ENCODE measurements at regions not wholly inside any gene's neighbourhood (a gene's known extent, or its start where the extent isn't known, plus 50 kb on each side); places are given as distances from the start of the nearest gene placed in this dataset.

GRCh38 chr13:79646880-79647279 is 165.9 kb downstream of the NDFIP2 start:
- no peaks in the 10 kb centered on the region for H3K9me3 Mint-ChIP-seq (ENCODE audit: unreplicated experiment)
- no peak overlapping the region for H3K27ac Mint-ChIP-seq (ENCODE audit: unreplicated experiment)
- H3K36me3 Mint-ChIP-seq (ENCODE audit: low read depth, unreplicated experiment), result no peaks in the 10 kb centered on the region

GRCh38 chr13:79645569-79645968 is 164.6 kb downstream of the NDFIP2 start:
- no peak for TF ChIP-seq CTCF (IDR thresholded peaks at IDR 0.05; ENCODE audit: unreplicated experiment)
- Mint-ChIP-seq H3K4me1 (ENCODE audit: unreplicated experiment) (no peaks in the 10 kb centered on the region), H3K27me3 (ENCODE audit: unreplicated experiment) (no peaks in the 10 kb centered on the region), H3K27ac (ENCODE audit: unreplicated experiment) (no peak overlapping the region), H3K9me3 (ENCODE audit: unreplicated experiment) (no peaks in the 10 kb centered on the region), H3K36me3 (ENCODE audit: low read depth, unreplicated experiment) (no peaks in the 10 kb centered on the region), H3K4me3 (ENCODE audit: unreplicated experiment) (no peak overlapping the region)
- DNase-seq (ENCODE audit: low spot score), result no peak

More at GRCh38 chr13:79646880-79647279, 165.9 kb downstream of the NDFIP2 start:
- no peak for TF ChIP-seq CTCF (IDR thresholded peaks at IDR 0.05; ENCODE audit: unreplicated experiment)
- Mint-ChIP-seq H3K4me1 (ENCODE audit: unreplicated experiment) (no peaks in the 10 kb centered on the region), H3K27me3 (ENCODE audit: unreplicated experiment) (no peaks in the 10 kb centered on the region), H3K4me3 (ENCODE audit: unreplicated experiment) (no peak overlapping the region)
- DNase-seq (ENCODE audit: low spot score), result no peak

GRCh38 chr13:79642596-79642995 is 161.6 kb downstream of the NDFIP2 start:
- TF ChIP-seq CTCF (IDR thresholded peaks at IDR 0.05; ENCODE audit: unreplicated experiment), result no peak
- H3K36me3 Mint-ChIP-seq (ENCODE audit: low read depth, unreplicated experiment), result no peaks in the 10 kb centered on the region
- H3K9me3 Mint-ChIP-seq (ENCODE audit: unreplicated experiment), result no peaks in the 10 kb centered on the region
- no peaks in the 10 kb centered on the region for H3K4me1 Mint-ChIP-seq (ENCODE audit: unreplicated experiment)
- DNase-seq (ENCODE audit: low spot score), result no peak
- no peak overlapping the region for H3K4me3 Mint-ChIP-seq (ENCODE audit: unreplicated experiment)
- H3K27me3 Mint-ChIP-seq (ENCODE audit: unreplicated experiment), result no peaks in the 10 kb centered on the region
- H3K27ac Mint-ChIP-seq (ENCODE audit: unreplicated experiment), result no peak overlapping the region

- H3K4me1 Mint-ChIP-seq (ENCODE audit: unreplicated experiment), result no peaks in the 10 kb centered on the region
- no peaks in the 10 kb centered on the region for H3K9me3 Mint-ChIP-seq (ENCODE audit: unreplicated experiment)
- no peak for TF ChIP-seq CTCF (IDR thresholded peaks at IDR 0.05; ENCODE audit: unreplicated experiment)
- no peak overlapping the region for H3K4me3 Mint-ChIP-seq (ENCODE audit: unreplicated experiment)
- no peak overlapping the region for H3K27ac Mint-ChIP-seq (ENCODE audit: unreplicated experiment)
- no peaks in the 10 kb centered on the region for H3K36me3 Mint-ChIP-seq (ENCODE audit: low read depth, unreplicated experiment)
- no peaks in the 10 kb centered on the region for H3K27me3 Mint-ChIP-seq (ENCODE audit: unreplicated experiment)
- no peak for DNase-seq (ENCODE audit: low spot score)
Measured at GRCh38 chr13:79637133-79637763, 156.3 kb downstream of the NDFIP2 start.

- no peaks in the 10 kb centered on the region for H3K4me1 Mint-ChIP-seq (ENCODE audit: unreplicated experiment)
- no peak overlapping the region for H3K4me3 Mint-ChIP-seq (ENCODE audit: unreplicated experiment)
- no peaks in the 10 kb centered on the region for H3K27me3 Mint-ChIP-seq (ENCODE audit: unreplicated experiment)
- no peak overlapping the region for H3K27ac Mint-ChIP-seq (ENCODE audit: unreplicated experiment)
- no peak for TF ChIP-seq CTCF (IDR thresholded peaks at IDR 0.05; ENCODE audit: unreplicated experiment)
- no peaks in the 10 kb centered on the region for H3K36me3 Mint-ChIP-seq (ENCODE audit: low read depth, unreplicated experiment)
- DNase-seq (ENCODE audit: low spot score), result no peak
- H3K9me3 Mint-ChIP-seq (ENCODE audit: unreplicated experiment), result no peaks in the 10 kb centered on the region
Measured at GRCh38 chr13:79631051-79631659, 150.2 kb downstream of the NDFIP2 start.

All from endothelial cell (in vitro differentiated cells).